NCI-H2227 (cell line): ENCODE measurements at regions not wholly inside any gene's neighbourhood (a gene's known extent, or its start where the extent isn't known, plus 50 kb on each side); places are given as distances from the start of the nearest gene placed in this dataset.

ENCODE experiments used
- DNase-seq: peaks from one replicate; lab custom pipeline; 2025; ENCODE audit not compliant: unreplicated experiment; lab: John Stamatoyannopoulos, UW

DNA sequence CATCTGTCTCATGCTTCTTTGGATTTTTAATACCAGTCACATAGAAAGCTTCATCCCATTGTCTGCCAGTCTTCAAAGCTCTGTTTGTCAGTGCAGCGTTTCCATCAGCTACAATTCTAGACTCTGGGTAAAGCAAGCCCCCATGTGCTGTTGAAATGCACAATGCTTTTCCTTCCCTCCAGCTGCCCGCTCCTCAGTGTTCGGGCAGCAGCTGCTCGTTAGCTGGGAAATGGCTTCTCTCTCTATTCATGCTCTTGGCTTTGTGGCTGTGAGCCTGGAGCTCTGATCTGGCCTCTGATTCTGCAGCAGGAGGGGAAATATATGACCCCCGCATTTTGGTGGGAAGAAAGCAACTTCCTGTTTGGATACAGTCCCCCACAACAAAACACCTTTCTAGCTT, 213.0 kb upstream of the CDYL start:
- DNase-seq, result no peak

DNA sequence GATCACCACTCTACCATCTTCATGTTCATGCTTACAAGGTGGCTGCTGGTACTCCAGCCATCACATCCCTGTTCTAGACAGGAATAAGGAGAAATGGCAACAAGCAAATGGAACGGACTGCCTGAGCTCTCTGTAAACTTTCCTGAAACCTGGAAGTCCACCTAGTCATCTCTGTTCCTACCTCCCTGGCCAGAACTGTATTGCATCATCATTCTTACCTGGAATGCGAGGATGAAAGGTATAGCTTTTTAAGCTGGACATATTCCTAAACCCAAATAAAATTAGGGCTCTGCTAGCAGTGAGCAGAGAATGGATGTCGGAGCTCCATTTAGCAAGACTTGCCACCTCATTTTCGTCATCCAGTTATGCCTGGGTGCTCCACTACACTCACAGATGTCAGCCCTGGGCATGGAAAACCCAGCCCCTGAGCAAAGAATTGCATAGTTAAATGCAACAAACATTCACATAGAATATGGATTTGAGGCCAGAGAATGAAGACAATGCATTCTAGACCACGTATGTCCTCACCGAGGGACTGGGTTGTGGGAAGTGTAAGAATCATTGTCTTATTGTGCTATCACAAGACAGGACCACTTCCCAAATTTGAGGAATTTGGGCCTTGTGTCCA, 214.3 kb upstream of the CDYL start:
- DNase-seq, result no peak

DNA sequence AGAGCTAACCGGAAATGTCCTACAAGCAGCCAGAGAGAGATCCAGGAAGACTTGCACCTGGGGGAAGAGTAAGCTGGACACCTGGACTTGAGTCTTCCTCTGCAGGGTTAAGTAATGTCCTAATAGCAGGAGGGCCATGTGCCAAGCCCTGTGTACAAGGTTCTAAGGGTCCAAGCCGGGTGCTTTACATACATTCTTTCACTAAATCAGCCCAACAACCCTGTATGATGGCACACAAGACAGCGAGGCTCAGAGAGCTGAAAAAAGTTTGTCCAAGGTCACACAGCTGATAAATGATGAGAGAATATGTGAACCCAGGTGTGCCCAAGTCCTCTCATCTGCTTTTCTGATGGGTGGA, 215.1 kb upstream of the CDYL start:
- no peak for DNase-seq

DNA sequence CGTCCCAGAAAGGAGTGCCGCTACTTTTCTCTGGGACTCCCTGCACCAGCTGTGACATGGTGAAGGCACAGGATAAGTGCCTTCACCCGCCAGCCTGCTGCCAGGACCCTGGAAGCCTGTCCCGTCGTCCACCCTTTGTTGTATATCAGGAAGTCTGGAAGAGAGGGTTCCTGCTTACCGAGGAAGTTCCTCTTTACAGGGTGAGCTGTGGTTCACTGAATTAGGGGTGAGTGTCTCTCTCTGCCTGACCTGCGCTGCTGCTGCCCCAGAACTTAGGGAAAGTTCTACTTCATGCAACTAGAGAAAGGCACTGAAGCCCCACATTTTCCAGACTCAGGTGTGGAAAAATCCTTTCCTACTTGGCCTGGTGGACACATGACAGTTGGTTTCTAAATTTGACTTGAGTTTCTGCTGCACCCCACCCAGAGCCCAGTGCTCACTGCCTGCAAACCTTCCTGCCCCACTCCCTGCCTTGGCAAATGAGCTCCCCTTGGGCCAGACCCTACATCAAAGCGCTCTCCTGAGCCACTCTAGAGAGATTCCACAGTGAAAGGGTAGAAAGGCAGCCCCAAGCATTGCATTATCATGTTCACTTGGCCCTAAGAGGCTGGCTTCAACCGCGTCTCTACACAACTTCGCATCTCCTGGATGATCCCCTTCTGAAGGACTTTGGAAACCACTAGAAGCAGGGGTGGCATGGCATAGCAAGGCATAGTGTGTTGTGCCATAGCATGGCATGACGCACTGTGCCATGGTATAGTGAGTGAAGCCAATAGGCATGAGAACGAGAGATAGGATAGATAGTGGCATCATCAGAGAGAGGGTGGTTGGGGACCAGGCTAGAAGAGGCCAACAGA, 215.8 kb upstream of the CDYL start:
- DNase-seq, result no peak

DNA sequence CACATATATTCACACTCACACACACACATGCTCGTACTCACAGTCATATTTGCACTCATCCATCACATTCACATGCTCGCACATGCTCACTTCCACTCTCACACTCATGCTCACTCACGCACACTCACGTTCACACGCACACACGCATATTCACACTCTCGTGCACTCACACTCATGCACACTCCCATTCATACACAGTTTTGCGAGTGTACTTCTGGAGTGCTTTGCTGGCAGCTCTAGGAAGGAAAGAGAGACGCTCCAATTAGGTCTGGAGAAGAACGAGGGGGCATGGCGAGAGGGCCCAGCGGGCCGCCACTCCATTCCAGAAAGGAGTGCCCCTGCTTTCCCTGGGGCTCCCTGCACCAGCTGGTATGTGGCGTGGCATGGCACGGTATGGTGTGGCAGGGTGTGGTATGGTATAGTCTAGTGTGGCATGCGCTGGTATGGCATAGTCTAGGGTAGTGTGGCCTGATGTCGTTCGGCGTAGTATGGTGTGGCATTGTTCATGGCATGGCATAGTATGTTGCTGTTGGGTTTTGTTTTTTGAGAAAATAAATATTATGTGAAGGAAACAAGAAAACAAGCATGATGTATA, 216.8 kb upstream of the CDYL start:
- DNase-seq, result no peak

DNA sequence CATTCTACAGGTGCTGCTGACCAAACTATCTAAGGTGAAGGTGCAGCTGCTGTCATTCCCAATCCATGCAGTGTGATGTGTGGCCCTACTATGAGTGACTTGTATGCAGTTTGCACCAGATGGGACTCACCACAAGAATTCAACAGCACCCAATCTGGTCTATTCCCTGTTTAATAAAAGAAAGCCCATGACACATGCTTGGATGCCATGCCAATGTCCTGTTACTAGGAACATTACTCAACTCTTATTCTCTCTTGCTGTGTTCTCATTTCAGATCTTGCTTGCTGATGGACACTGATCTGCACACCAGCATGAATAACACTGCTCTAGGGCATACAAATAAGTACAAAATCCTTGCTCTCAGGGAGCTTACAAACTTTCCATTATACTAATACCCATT, 221.6 kb upstream of the CDYL start:
- no peak for DNase-seq

DNA sequence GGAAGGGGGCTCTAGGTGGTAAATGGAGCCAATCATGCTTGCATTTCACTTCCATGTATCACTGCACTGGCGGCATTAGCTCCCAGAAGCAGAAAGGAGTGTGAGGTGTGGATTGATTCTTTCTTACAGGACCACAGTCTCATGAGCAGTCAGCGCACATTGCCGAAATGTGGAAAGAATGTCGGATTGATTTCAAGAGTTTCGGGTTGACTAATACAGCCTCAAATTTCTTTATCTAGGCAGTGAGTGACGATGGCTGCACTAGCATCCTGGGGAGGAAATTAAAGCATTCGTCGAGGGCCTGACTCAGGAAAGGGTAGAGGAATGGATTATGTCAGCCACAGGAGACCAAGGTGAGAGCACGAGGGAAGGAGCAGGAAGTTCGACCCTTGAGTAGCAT, 222.8 kb upstream of the CDYL start:
- DNase-seq, result no peak

DNA sequence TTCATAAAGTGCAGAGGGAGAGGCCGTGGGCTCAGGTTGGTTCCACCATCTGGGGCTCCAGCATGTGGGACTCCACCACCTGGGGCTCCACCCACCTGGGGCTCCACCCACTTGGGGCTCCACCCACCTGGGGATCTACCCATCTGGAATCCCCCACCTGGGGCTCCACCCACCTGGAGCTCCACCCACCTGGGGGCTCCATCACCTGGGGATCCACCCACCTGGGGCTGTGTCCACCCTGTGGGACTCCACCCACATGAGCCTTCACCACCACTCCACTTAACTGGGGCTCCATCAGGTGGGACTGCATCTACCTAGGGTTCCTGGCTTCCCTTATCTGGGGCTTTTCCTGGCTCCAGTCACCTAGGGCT, 226.0 kb upstream of the CDYL start:
- DNase-seq, result no peak

DNA sequence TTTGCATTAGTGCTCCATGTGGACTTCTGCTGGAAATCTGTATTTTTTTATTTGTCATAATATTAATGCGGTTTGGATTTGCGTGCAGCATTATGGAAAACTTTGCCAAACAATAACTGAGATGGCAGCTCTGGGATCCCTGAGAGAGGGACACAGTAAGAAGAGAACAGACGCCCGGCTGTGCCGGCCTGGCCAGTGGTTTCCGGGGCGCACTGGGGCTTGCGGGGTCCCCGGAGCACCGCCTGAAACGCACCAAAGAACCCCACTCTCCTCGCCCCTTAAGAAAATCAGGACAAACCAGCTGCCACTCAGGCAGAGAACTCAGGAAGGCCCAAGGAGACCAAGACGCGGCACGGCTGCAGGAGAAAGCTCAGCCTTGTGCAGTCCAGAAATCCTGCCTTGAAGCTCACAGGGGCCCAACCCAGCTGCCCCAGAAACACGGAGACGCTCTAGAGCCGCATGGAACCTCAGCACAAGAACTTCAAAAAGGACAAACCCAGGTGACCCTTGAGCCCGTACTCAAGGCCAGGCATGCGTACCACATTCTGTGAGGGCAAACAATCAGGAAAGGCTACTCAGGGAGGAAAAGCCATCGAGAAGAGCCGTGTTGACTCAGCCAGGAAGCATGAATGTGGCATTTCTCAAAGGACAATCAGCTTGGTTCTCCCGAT, 226.5 kb upstream of the CDYL start:
- DNase-seq, result no peak

DNA sequence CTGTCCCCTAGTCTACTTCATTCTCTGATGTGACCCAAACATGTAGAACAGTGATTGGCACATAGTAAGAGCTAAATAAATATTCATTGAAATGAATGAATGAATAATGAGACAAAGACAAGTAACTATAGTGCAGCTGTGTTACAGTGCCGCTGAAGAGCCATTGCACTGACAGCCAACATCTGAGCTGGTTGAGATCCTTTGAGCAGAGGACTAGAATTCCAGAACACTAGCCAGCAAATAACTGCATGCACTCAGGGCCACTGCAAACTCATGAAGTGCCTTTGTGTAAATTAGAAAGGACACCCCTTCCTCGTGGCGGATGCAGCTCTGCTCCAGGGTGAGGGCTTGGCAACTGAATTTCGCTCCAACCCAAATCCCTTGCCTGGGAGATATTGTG, 230.3 kb upstream of the CDYL start:
- no peak for DNase-seq

DNA sequence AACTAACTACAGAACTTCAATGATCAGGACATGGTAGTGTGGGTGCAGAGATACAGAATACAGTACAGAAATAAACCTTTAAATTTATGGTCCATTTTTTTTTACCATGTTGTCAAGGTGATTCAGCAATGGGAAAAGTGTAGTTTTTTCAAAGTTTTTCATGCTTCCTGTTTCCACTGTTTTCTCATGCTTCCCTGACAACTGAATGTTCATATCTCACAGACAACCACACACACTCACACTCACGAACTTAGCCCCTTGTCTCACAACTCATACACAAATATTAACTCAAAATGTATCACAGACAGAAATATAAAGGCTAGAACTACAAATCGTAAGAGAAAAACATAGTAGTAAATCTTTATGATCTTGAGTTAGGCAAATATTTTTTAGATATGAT, 232.6 kb upstream of the CDYL start:
- DNase-seq, result no peak

DNA sequence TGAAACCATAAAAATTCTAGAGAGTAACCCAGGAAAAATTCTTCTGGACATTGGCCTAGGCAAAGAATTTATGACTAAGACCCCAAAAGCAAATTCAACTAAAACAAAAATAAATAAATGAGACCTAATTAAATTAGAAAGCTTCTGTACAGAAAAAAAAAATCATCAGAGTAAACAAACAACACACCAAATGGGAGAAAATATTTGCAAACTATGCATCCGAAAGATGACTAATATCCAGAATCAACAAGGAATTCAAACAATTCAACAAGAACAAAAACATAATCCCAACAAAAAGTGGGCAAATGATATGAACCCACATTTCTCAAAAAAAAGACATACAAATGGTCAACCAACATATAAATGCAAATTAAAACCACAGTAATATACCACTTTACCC, 242.6 kb upstream of the CDYL start:
- DNase-seq, result no peak

DNA sequence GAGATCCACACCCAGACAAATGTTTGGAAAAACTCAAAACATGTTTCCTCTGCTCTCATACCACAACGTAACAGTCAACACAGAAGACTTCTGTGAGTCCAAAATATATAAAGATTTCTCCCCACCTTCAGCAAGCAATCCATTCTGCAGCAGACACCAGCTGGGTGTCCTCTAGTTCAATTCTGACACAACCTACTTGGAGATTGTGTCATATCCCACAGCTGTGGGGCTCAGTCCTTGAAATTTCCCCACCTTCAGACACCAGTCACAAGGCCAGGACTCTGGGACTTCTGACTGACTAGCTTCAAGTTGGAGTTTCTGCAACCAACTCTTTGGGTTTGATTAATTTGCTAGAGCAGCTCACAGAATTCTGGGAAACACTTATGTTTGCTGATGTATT, 244.8 kb upstream of the CDYL start:
- no peak for DNase-seq

DNA sequence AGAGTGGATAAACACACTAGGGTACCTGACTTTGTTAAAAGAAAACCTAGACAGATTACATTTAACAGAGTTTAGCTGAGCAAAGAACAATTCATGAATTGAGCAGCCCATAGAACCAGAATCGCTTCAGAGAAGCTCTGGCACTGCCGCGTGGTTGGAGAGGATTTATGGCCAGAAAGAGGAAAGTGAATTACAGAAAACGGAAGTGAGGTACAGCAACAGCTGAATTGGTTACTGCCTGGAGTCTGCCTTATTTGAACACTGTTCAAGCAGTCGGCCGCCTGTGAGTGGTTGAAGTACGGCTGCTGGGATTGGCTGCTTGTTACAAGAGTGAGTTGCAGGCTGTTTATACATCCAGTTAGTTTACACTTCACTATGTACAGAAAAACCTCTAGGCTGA, 253.8 kb upstream of the CDYL start:
- DNase-seq, result no peak

DNA sequence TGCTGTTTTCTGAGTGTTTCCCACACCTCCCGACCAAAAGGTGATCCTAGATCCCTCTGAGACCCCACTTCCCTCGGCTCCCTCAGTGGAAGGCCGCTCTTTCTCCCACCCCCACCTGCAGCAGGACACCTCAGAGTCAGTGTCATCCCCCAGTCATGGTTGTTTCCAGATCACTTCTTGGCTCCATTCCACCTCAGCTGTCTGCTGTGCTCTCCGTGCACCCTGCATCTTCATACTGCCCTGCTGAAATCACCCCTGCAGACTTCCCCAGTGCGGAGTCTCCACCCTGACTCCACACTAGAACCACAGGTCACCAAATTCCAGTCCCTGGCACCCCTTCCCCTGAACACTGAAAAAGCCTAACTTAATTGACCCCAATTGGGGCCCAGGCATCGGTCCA, 255.1 kb upstream of the CDYL start:
- no peak for DNase-seq

DNA sequence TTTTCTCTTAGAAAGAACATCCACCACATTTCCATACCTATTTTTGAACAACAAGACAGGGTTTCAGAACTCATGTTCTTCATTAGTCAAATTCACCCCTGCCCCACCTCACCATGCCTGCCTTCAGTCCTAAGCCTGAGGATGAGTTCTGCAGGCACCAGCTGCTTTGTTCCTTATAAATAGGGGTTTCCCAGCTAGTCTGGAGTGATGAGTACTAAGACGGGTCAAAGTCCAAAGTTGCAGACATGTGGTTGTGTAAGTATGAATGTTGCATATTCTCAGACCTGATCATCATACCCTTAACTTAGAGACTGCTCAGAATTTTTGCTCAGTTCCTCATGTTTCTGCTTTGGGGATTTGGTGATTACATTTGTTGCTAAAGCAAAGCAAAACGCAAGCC, 257.7 kb upstream of the CDYL start:
- DNase-seq, result no peak

DNA sequence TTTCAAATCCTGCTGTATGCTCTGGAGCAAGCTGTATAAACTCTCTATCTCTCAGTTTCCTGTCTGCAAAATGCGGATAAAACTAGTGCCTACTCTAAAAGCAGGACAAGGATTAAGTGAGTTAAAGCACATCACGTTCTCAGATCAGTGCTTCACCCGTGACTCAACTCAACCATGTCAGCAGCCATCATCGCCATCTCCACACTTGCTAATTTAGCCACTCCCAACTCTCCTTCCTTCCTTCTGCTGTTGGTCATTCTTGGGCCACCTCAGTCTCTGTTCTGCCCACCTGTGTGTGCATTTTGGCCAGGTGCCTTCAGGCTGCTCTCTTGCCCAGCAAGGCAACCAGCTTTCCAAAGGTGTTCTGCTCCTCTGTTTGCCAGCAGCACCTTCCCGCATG, 260.0 kb upstream of the CDYL start:
- DNase-seq, result no peak

DNA sequence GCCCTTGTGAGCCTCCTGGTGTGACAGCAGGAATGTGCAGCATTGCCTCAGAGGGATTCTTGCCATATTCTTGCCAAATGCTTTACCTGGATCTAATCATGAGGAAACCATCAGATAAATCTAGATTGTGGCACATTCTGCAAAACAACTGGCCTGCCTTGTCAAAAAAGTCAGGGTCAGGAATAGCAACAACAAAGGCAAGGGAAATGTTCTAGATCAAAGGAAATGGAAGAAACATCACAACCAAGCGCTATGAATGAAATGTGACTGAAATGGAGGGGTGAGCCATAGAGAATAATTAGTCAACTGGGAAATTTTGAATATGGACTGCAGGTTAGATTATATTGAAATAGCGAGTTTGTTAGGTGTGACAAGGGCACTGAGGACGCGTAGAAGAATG, 262.6 kb upstream of the CDYL start:
- DNase-seq, result no peak

DNA sequence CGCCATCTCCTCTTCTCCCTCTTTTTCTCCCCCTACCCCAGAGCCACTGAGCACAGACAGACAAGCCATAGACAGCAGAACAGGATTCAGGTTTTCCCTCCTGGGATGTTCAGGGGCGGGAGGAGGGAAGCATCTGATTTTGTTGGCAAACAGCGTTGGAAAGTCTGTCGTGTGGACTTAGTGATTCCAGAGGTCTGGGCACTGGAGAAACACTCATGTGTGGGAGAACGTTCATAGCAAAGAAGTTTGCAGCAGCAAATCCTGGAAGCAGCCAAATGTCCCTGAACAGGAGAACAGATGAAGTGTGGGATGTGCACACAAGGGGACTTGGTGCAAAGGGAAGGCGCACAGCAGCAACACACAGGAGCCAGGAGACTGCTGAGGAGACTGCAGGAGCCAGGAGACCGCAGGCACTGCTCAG, 264.1 kb upstream of the CDYL start:
- DNase-seq, result no peak

DNA sequence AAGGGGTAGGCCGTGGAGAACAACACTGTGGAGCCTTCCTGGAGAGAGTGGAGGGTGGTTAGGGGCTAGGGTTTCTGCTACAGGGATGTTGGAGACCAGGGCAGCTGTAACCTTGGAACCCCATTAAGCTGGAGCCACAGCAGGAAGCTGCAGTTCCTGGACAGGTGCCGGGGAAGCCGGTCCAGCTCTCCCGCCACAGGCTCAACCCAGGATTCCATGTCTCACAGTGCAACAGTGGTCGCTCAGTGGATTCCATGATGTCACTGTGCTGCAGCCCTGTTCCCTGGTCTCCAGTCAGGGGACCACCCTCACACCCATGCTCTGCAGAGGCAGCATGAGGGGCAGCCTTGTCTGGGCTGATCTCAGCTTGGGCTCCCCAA, 264.6 kb upstream of the CDYL start:
- DNase-seq, result no peak

DNA sequence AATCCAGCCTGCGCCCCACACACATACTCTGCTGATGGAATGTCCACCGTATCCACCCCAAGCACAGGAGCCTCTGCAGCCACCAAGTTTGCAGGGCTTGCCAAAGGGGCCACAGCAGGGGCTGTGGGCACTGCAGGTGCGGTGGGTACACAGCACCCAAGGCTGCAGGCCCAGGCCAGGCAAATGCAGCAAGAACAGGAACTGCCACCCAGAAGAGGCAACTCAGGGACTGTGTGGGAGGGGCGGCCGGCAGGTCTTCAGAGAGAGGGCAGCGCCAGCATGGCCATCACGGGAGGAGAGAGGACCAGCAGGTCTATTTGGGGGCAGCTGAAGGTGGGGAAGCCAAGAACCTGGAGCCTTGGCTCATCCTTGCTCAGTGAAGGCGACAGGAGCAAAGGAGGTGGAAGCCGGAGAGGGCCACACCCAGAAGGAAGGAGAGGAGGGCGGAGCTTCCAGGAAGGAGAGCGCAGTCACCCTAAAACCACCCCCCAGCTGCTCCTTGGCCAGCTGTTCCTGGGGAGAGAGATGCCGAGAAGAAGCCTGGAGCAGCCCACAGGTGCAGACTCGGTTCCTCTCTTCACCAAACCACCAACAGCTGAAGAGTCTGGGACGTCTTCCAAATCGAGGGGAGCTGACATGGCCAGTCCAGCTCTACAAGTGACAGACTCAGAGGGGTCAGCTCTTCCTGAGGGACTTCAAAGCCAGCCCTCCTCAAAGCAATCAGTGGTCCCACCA, 265.1 kb upstream of the CDYL start:
- DNase-seq, result no peak
